GM13976 (cell line): ENCODE measurements at regions not wholly inside any gene's neighbourhood (a gene's known extent, or its start where the extent isn't known, plus 50 kb on each side); places are given as distances from the start of the nearest gene placed in this dataset.
"Not testable (repeated sequence)": the region's sequence is repeated elsewhere in the genome, so short reads cannot be mapped to it uniquely, and the experiment has no call there.

ENCODE experiments used
- DNase-seq: peaks from one replicate; pipeline ENCODE4 v3.0.0; 2012; ENCODE audit warnings: low spot score
- in situ Hi-C: fragments of 300-500 bp; cut with MboI; formaldehyde crosslinking; loops from one replicate; pipeline ENCODE4 v1.12.0; 2022; ENCODE audit warnings: low sequenced_read_pairs, mixed read lengths, inconsistent platforms; ENCODE audit not compliant: unreplicated experiment
- TF ChIP-seq, protein P1 (sequence below): IDR thresholded peaks from 2 replicates; pipeline ENCODE4 v1.5.1; 2012; ENCODE audit warnings: borderline replicate concordance, mild to moderate bottlenecking; ENCODE audit not compliant: insufficient read depth; ENCODE audit errors: extremely low read depth, missing control alignments, control extremely low read depth

DNA sequence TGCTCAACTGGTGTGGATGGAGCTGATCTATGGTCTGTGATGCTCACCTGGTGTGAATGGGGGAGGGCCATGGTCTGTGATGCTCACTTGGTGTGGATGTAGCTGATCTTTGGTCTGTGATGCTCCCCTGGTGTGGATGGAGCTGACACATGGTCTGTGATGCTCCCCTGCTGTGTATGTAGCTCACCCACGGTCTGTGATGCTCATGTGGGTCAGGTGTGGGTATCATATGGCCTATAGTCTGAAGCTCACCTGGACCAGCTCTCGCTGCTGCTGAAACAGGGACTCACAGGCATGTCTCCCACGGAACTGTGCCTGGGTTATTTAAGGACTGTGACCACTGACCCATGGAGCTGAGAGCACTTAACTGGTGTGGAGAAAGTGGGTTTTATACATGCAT, 109.7 kb downstream of the CRLF2 start:
- no peak for DNase-seq
- TF ChIP-seq, protein P1, sequence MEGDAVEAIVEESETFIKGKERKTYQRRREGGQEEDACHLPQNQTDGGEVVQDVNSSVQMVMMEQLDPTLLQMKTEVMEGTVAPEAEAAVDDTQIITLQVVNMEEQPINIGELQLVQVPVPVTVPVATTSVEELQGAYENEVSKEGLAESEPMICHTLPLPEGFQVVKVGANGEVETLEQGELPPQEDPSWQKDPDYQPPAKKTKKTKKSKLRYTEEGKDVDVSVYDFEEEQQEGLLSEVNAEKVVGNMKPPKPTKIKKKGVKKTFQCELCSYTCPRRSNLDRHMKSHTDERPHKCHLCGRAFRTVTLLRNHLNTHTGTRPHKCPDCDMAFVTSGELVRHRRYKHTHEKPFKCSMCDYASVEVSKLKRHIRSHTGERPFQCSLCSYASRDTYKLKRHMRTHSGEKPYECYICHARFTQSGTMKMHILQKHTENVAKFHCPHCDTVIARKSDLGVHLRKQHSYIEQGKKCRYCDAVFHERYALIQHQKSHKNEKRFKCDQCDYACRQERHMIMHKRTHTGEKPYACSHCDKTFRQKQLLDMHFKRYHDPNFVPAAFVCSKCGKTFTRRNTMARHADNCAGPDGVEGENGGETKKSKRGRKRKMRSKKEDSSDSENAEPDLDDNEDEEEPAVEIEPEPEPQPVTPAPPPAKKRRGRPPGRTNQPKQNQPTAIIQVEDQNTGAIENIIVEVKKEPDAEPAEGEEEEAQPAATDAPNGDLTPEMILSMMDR: no peak
- in situ Hi-C loops: no loop called here

DNA sequence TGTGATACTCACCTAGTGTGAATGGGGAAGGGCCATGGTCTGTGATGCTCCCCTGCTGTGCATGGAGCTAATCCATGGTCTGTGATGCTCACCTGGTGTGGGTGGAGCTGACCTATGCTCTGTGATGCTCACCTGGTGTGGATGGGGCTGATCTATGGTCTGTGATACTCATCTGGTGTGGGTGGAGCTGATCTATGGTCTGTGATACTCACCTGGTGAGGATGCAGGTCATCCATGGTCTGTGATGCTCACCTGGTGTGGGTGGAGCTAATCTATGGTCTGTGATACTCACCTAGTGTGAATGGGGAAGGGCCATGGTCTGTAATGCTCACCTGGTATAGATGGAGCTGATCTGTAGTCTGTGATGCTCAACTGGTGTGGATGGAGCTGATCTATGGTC, 110.2 kb downstream of the CRLF2 start:
- in situ Hi-C loops, DNase-seq: not testable (repeated sequence)

DNA sequence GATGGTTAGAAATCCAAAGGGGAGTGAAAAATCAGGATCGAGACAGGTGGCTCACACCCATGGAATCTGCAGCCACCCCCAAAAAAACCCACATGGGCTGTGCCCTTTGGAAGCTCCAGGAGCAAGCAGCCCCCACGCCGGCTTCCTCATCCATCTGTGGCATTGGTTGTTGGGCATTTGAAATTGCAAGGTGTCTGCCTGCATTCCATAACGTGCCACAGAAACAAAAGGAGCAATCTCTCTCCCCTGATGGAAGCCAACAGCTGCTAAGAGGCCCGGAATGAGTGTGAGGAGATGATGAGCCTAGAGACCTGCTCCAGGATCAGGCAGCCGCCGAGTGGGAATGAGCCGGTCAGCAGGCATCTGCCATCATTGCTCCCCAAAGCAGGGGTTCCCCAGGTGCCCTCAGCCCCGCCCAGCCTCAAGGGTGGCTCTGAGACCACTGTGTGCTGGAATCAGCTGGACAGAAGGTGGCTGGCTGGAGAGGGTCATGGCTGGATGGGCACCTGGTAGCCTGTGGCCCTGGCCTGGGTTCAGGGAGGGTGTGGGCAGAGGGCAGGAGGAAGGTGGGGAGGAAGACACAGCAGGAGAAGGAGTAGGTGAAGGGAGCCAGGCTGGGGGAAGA, 113.2 kb downstream of the CRLF2 start:
- no peak for DNase-seq
- TF ChIP-seq, protein P1: no peak

DNA sequence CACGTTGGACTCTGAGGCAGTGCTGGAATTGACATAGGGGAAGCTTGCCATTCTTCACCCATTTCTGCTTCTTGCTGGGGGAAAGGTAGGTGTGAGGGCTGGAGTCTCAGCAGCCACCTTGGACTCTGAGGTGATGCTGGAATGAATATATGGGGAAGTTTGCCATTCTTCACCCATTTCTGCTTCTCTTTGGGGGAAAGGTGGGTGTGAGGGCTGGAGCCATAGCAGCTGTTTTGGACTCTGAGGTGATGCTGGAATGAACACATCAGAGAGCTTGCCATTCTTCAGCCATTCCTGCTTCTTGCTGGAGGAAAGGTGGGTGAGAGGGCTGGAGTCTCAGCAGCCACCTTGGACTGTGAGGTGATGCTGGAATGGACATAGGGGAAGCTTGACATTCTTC, 115.1 kb downstream of the CRLF2 start:
- no peak for DNase-seq
- in situ Hi-C loops: no loop called here

More for the DNA sequence above, 113.2 kb downstream of the CRLF2 start:
- in situ Hi-C loops: no loop called here

DNA sequence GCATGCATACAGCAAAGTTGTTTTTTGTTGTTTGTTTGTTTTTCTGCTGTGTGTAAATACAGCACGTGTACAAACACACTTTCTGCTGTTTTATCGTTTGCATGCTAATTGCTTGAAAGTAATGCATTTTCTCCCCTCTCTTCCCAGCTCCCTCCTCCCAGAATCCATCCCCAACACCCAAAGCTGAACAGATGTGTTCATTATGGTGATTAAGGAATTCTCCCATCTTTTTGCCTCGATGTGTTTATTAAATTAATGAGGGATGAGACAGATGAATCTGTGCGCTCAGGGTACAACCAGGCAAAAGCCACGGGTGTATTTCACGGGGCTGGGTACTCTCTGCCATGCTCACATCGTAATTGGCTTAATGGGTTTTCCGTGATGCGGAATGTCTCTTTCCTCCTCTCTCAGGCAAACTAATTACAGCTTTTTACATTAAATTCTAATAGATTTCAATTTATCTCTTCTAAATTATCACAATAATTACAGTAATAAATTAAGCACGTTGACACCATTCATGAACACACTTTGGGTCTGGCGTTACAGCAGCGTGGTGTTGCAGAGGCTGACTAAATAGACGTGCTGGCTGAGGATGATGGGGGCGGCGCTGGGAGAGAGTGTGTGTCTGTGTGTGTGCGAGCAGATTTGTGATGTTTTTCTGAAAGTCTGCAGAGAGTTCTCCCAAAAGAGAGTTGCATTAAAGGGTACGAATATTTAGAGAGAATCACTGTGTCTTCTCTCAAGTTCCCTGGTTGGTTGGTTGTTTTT, 117.7 kb downstream of the CRLF2 start:
- TF ChIP-seq, protein P1: no peak
- in situ Hi-C loops: no loop called here
- no peak for DNase-seq

More for the DNA sequence above, 115.1 kb downstream of the CRLF2 start:
- TF ChIP-seq, protein P1: no peak

DNA sequence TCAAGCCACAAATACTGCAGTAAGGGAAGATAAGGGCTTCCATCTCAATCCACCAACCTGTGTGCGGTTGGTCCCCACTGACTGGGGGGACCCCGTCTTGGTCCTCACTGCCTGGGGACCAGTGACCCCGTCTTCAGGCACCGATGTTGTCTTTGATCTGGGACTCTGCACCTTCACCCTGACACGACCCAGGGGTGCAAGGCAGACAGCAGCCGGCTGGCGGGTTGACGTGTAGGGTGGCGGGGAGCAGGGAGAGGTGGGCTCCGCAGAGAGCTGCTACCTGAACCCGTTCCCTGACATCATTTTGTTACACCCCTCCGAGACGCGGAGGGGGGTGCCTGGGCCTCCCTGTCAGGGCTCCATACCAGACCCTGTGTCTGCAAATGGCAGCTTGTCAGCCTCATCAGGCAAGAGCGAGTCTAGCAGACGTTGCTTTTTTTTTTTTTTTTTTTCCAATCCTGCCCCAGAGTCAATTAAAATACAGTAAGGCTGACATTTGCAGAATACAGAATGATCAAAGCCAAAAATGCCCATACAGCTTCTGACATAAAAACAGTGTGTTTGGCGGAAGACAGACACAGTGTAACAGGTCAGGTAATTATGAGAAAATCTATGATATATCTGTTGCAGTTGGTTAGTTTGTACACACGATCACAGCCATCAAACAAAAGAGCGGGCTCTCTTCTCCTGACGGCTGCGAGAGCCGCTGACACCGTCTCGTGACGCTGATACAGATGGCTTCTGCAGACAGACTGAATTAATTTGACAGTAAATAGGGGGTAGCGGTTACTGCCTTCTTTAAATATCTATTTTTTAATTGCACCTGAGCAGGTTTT, 118.6 kb downstream of the CRLF2 start:
- TF ChIP-seq, protein P1: no peak
- no peak for DNase-seq
- in situ Hi-C loops: no loop called here
